ENCODE measurements at regions not wholly inside any gene's neighbourhood (a gene's known extent, or its start where the extent isn't known, plus 50 kb on each side); places are given as distances from the start of the nearest gene placed in this dataset.

DNA sequence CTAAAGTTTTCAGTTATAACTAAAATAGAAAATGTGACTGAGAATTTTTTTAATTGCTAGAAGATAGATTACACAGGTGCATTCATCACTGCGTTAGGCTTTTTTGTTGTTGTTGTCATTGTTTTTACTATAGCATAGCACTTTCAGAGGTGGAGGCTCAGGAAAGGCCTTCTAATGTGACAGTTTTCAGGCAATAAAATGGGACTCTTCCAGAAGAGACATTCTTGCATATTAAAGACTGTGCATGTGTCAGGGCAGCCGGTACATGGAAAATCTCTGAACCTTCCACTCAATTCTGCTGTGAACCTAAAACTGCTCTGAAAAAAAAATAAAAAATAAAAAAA is 175.2 kb downstream of the METTL4 start:
- TF ChIP-seq, protein P1, sequence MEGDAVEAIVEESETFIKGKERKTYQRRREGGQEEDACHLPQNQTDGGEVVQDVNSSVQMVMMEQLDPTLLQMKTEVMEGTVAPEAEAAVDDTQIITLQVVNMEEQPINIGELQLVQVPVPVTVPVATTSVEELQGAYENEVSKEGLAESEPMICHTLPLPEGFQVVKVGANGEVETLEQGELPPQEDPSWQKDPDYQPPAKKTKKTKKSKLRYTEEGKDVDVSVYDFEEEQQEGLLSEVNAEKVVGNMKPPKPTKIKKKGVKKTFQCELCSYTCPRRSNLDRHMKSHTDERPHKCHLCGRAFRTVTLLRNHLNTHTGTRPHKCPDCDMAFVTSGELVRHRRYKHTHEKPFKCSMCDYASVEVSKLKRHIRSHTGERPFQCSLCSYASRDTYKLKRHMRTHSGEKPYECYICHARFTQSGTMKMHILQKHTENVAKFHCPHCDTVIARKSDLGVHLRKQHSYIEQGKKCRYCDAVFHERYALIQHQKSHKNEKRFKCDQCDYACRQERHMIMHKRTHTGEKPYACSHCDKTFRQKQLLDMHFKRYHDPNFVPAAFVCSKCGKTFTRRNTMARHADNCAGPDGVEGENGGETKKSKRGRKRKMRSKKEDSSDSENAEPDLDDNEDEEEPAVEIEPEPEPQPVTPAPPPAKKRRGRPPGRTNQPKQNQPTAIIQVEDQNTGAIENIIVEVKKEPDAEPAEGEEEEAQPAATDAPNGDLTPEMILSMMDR (IDR thresholded peaks at IDR 0.05; ENCODE audit: borderline replicate concordance, insufficient read depth, low read depth, low read length), result no peak
- H3K4me3 ChIP-seq (ENCODE audit: low read depth, low read length), result no peak overlapping the region

DNA sequence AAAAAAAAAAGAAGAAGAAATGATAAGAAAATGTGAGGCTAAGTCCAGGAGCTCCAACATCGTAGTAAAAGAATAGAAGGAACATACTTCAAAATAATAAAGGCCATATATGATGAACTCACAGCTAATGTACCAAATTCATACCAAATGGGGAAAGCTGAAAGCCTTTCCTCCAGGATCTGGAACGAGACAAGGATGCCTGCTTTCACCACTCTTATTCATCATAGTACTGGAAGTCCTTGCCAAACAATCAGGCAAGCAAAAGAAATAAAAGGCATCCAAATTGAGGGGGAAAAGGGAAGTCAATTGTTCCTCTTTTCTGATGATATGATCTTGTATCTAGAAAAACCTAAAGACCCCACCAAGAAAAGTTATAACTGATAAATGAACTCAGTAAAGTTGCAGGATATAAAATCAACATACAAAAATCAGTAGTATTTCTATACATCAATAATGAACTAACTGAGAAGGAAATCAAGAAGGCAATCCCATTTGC is 170.6 kb downstream of the METTL4 start:
- TF ChIP-seq, protein P1 (IDR thresholded peaks at IDR 0.05; ENCODE audit: borderline replicate concordance, insufficient read depth, low read depth, low read length), result no peak
- H3K4me3 ChIP-seq (ENCODE audit: low read depth, low read length), result no peak overlapping the region

DNA sequence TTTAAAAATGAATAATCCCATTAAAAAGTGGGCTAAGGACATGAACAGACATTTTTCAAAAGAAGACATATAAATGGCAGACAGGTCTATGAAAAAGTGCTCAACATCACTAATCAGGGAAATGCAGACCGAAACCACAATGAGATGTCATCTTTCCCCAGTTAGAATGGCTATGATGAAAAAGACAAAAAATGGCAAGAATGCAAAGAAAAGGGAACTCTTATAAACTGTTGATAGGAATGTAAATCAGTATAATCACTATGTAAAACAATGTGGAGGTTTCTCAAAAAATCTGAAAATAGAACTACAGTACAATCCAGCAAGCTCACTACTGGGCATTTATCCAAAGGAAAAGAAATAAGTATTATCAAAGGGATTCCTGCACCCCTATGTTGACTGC is 169.2 kb downstream of the METTL4 start:
- H3K4me3 ChIP-seq (ENCODE audit: low read depth, low read length), result no peak overlapping the region
- TF ChIP-seq, protein P1 (IDR thresholded peaks at IDR 0.05; ENCODE audit: borderline replicate concordance, insufficient read depth, low read depth, low read length), result no peak

DNA sequence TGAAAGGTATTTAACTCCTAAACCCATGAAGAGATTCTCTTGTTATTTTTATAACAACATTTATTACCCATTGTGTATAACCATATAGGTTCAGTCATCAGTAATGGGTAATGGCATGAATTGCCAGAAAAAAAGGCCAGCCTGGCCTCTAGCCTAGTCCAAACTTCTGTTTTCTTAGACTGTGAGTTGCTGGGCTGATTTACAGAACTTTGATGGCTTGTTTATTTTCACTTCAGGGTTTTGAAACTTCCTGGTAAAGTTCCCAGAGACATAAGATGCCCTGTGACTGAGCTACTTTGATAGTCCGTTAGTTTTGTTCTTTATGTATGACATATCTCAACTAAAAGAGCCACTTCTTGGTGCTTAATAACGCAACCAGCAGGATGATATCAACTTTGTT is 164.8 kb downstream of the METTL4 start:
- H3K4me3 ChIP-seq (ENCODE audit: low read depth, low read length), result no peak overlapping the region
- TF ChIP-seq, protein P1 (IDR thresholded peaks at IDR 0.05; ENCODE audit: borderline replicate concordance, insufficient read depth, low read depth, low read length), result no peak

DNA sequence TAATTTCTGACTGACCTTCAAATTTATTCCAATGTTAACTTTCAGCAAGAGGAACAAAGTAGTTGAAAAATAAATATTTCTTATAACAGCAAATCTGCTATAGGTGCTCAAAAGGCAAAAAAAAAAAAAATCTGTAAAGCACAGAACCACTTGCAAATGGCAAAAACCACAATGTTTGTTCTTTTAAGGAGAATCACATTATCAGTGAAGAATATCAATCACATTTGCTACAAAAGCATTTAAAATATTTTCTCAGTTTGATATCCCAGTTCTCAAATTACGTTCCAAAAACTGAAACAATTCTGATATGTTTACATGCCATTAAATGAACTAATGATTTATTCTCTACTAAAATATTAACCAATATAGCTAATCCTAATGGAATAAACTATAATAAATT is 163.3 kb downstream of the METTL4 start:
- TF ChIP-seq, protein P1 (IDR thresholded peaks at IDR 0.05; ENCODE audit: borderline replicate concordance, insufficient read depth, low read depth, low read length), result no peak
- no peak overlapping the region for H3K4me3 ChIP-seq (ENCODE audit: low read depth, low read length)

DNA sequence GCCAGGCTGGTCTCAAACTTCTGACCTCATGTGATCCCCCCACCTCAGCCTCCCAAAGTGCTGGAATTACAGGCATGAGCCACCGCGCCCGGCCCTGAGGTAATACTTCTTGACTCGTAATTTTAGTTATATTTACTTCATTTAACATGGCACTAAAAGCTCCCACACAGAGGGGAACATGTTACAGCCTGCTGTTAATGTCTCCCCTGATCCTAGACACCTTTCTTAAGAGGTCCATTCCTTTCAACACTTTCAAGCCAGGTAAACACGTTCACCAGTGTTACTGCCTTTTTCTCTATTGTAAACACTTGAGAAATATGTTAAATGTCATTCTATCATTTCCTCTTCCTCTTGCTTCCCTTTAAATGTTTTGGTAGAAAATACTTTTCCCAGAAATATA is 161.4 kb downstream of the METTL4 start:
- TF ChIP-seq, protein P1 (IDR thresholded peaks at IDR 0.05; ENCODE audit: borderline replicate concordance, insufficient read depth, low read depth, low read length), result no peak
- no peak overlapping the region for H3K4me3 ChIP-seq (ENCODE audit: low read depth, low read length)

DNA sequence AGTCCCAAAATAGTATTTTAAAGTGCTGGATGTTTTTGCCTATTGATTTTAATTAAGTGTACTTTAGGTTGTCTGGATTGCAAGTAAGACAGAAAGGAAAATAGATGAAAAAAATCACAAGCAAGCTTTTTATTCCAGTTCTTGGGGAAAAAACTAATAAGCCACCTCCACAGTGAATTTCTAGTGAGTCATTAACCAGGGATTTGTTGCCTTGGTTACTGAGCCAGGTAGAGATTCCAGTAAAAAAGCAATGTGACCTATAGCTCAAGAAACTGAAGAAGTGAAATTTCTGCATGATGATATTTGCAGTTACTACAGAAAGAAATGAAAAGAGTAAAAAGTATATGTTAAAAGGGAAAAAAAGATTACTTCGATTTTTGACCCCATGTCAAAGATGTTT is 160.6 kb downstream of the METTL4 start:
- TF ChIP-seq, protein P1 (IDR thresholded peaks at IDR 0.05; ENCODE audit: borderline replicate concordance, insufficient read depth, low read depth, low read length), result no peak
- no peak overlapping the region for H3K4me3 ChIP-seq (ENCODE audit: low read depth, low read length)

Measured in GM12875 (cell line).